ENCODE measurements at regions not wholly inside any gene's neighbourhood (a gene's known extent, or its start where the extent isn't known, plus 50 kb on each side); places are given as distances from the start of the nearest gene placed in this dataset.

- Histone ChIP-seq H4K20me1 (ENCODE audit: insufficient read depth) (no peaks in the 10 kb centered on the region), H3K36me3 (ENCODE audit: low read depth) (no peaks in the 10 kb centered on the region), H3K4me2 (ENCODE audit: unreplicated experiment) (no peak overlapping the region), H3F3A (ENCODE audit: insufficient read depth) (no peaks in the 10 kb centered on the region), H3K79me2 (ENCODE audit: insufficient read depth) (no peaks in the 10 kb centered on the region), H3K27me3 (replicated peaks; ENCODE audit: insufficient read depth) (no peaks in the 10 kb centered on the region), H2AFZ (no peak overlapping the region), H3K27ac (no peak overlapping the region), H3K9me2 (ENCODE audit: insufficient read depth) (no peaks in the 10 kb centered on the region), H3K4me3 (no peak overlapping the region), H3K9me3 (ENCODE audit: low read depth) (no peaks in the 10 kb centered on the region), H3K4me1 (ENCODE audit: insufficient read depth) (peaks cover 16% of the 10 kb centered on the region), H3K9ac (no peak overlapping the region)
- DNase-seq, result no peak
- no peak for TF ChIP-seq EZH2phosphoT487 (IDR thresholded peaks at IDR 0.05; ENCODE audit: insufficient read depth, low read depth)
- no peak for TF ChIP-seq EZH2 (IDR thresholded peaks at IDR 0.05; ENCODE audit: insufficient read depth, poor library complexity, severe bottlenecking)
- 72 to 74% methylated on average over 2 of the region's 2 CpGs for WGBS, 2 experiments (ENCODE audit: low coverage in 1 of 2, low lambda C conversion rate in 2 of 2, missing lambda C conversion rate in 2 of 2)
- in situ Hi-C loops (cut with MboI), result no loop called here
These were observed 241.0 kb upstream of the GBE1 start for GRCh38 chr3:82002491-82002890.

GRCh38 chr3:82001276-82001923 lies 240.0 kb upstream of the GBE1 start:
- H3K4me2 ChIP-seq (ENCODE audit: unreplicated experiment), result no peak overlapping the region
- no peaks in the 10 kb centered on the region for H3K9me3 ChIP-seq (ENCODE audit: low read depth)
- TF ChIP-seq EZH2 (IDR thresholded peaks at IDR 0.05; ENCODE audit: insufficient read depth, poor library complexity, severe bottlenecking) (no peak), EZH2phosphoT487 (IDR thresholded peaks at IDR 0.05; ENCODE audit: insufficient read depth, low read depth) (no peak)
- no peaks in the 10 kb centered on the region for H3K79me2 ChIP-seq (ENCODE audit: insufficient read depth)
- H3K4me3 ChIP-seq, result no peak overlapping the region
- no peaks in the 10 kb centered on the region for H3K27me3 ChIP-seq (replicated peaks; ENCODE audit: insufficient read depth)
- WGBS, 2 experiments (ENCODE audit: low coverage in 1 of 2, low lambda C conversion rate in 2 of 2, missing lambda C conversion rate in 2 of 2), result 70 to 72% methylated on average over 2 of the region's 2 CpGs
- no peak overlapping the region for H2AFZ ChIP-seq
- no peak overlapping the region for H3K27ac ChIP-seq
- H3F3A ChIP-seq (ENCODE audit: insufficient read depth), result no peaks in the 10 kb centered on the region
- H3K36me3 ChIP-seq (ENCODE audit: low read depth), result no peaks in the 10 kb centered on the region
- in situ Hi-C loops (cut with MboI), result no loop called here
- no peaks in the 10 kb centered on the region for H3K9me2 ChIP-seq (ENCODE audit: insufficient read depth)
- no peak overlapping the region for H3K9ac ChIP-seq
- peaks cover 16% of the 10 kb centered on the region for H3K4me1 ChIP-seq (ENCODE audit: insufficient read depth)
- H4K20me1 ChIP-seq (ENCODE audit: insufficient read depth), result no peaks in the 10 kb centered on the region
- DNase-seq, result no peak

DNA sequence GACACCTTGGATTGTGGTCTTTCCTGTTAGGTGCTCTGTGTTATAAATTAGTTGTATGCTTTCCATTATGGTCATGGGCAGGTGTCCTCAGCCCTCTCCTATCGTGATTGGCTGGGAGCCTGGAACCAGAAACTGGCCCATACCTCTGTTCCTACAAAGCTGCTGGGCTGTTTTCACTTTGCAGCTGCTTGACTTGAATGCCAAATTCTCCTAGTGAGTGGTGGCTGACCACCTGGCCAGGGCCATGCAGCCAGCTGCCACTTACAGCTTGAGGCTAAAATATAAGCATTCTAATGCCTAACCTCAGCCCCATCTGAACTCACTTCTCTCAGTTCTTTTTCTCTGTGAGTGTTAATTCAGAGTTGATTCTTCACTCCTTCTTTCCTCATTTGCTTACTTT lies 239.3 kb upstream of the GBE1 start:
- Histone ChIP-seq H3K79me2 (ENCODE audit: insufficient read depth) (no peaks in the 10 kb centered on the region), H3K9me3 (ENCODE audit: low read depth) (no peaks in the 10 kb centered on the region), H3K9ac (no peak overlapping the region), H3K4me1 (ENCODE audit: insufficient read depth) (peaks cover 11% of the 10 kb centered on the region), H3K36me3 (ENCODE audit: low read depth) (no peaks in the 10 kb centered on the region), H4K20me1 (ENCODE audit: insufficient read depth) (no peaks in the 10 kb centered on the region), H3K4me3 (no peak overlapping the region), H3K9me2 (ENCODE audit: insufficient read depth) (no peaks in the 10 kb centered on the region), H2AFZ (no peak overlapping the region), H3F3A (ENCODE audit: insufficient read depth) (no peaks in the 10 kb centered on the region), H3K27me3 (replicated peaks; ENCODE audit: insufficient read depth) (no peaks in the 10 kb centered on the region), H3K4me2 (ENCODE audit: unreplicated experiment) (no peak overlapping the region), H3K27ac (no peak overlapping the region)
- in situ Hi-C loops (cut with MboI), result no loop called here
- 63 to 65% methylated on average over 1 of the region's 1 CpG for WGBS, 2 experiments (ENCODE audit: low coverage in 1 of 2, low lambda C conversion rate in 2 of 2, missing lambda C conversion rate in 2 of 2)
- no peak for TF ChIP-seq EZH2phosphoT487 (IDR thresholded peaks at IDR 0.05; ENCODE audit: insufficient read depth, low read depth)
- TF ChIP-seq EZH2 (IDR thresholded peaks at IDR 0.05; ENCODE audit: insufficient read depth, poor library complexity, severe bottlenecking), result no peak
- no peak for DNase-seq

- no peak overlapping the region for H3K9ac ChIP-seq
- H3K9me3 ChIP-seq (ENCODE audit: low read depth), result no peaks in the 10 kb centered on the region
- H3K4me1 ChIP-seq (ENCODE audit: insufficient read depth), result peaks cover 7% of the 10 kb centered on the region
- no peaks in the 10 kb centered on the region for H3K36me3 ChIP-seq (ENCODE audit: low read depth)
- DNase-seq, result no peak
- H2AFZ ChIP-seq, result no peak overlapping the region
- no peaks in the 10 kb centered on the region for H4K20me1 ChIP-seq (ENCODE audit: insufficient read depth)
- H3K27me3 ChIP-seq (replicated peaks; ENCODE audit: insufficient read depth), result no peaks in the 10 kb centered on the region
- in situ Hi-C loops (cut with MboI), result no loop called here
- 23 to 35% methylated on average over 1 of the region's 1 CpG for WGBS, 2 experiments (ENCODE audit: low coverage in 1 of 2, low lambda C conversion rate in 2 of 2, missing lambda C conversion rate in 2 of 2)
- H3K9me2 ChIP-seq (ENCODE audit: insufficient read depth), result no peaks in the 10 kb centered on the region
- no peaks in the 10 kb centered on the region for H3K79me2 ChIP-seq (ENCODE audit: insufficient read depth)
- no peak for TF ChIP-seq EZH2phosphoT487 (IDR thresholded peaks at IDR 0.05; ENCODE audit: insufficient read depth, low read depth)
- no peak for TF ChIP-seq EZH2 (IDR thresholded peaks at IDR 0.05; ENCODE audit: insufficient read depth, poor library complexity, severe bottlenecking)
- no peak overlapping the region for H3K4me3 ChIP-seq
- H3K27ac ChIP-seq, result no peak overlapping the region
- no peak overlapping the region for H3K4me2 ChIP-seq (ENCODE audit: unreplicated experiment)
- no peaks in the 10 kb centered on the region for H3F3A ChIP-seq (ENCODE audit: insufficient read depth)
These were observed 238.9 kb upstream of the GBE1 start for GRCh38 chr3:82000350-82000749.
